ENCODE measurements at regions not wholly inside any gene's neighbourhood (a gene's known extent, or its start where the extent isn't known, plus 50 kb on each side); places are given as distances from the start of the nearest gene placed in this dataset.
"Not testable (repeated sequence)": the region's sequence is repeated elsewhere in the genome, so short reads cannot be mapped to it uniquely, and the experiment has no call there.

DNA sequence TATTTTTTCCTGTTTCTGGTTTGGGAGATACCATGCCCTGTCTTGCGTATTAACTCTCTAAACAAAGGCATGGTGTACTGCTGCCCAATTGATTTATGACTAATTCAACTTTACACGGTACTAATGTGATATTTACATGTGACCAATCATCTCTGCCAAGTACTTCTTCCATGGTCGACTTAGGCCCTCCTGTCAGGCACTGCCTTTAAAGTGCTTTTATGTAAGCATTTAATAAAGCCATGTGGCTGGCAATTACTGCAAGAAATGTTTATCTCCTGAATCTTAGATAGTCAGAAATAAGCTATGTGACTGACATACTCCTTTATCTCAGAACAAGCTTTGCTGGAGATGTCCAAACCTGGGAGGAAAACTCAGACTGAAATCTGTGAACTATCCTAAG, 323.4 kb downstream of the BTBD3 start:
- TF ChIP-seq CTCF (IDR thresholded peaks at IDR 0.05; ENCODE audit: low read depth, low read length): no peak
- in situ Hi-C loops (cut with HindIII; ENCODE audit: low sequenced_read_pairs): no loop called here
- H3K4me3 ChIP-seq (ENCODE audit: low read depth, low read length): no peak overlapping the region
- DNase-seq (ENCODE audit: low read depth, low spot score): no peak

DNA sequence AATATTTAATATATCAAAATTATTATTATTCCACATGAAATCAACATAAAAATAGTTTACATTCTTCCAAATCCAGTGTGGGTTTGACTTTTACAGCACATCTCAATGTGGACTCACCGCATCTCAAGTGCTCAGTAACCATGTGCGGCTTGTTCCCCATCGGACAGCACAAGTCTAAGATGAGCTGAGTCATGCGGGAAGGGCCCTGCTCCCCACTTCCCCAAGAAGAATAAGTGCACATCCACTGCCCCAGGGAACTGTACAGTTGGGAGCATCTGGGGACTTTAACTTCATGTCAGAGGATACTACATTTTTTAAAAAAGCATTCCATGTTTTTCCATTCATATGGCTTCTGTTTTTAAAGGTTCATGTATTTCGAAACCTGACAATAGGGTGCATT, 325.6 kb downstream of the BTBD3 start:
- H3K4me3 ChIP-seq (ENCODE audit: low read depth, low read length): no peak overlapping the region
- no peak for DNase-seq (ENCODE audit: low read depth, low spot score)
- in situ Hi-C loops (cut with HindIII; ENCODE audit: low sequenced_read_pairs): no loop called here
- no peak for TF ChIP-seq CTCF (IDR thresholded peaks at IDR 0.05; ENCODE audit: low read depth, low read length)

- H3K4me3 ChIP-seq (ENCODE audit: low read depth, low read length): no peak overlapping the region
- no peak for TF ChIP-seq CTCF (IDR thresholded peaks at IDR 0.05; ENCODE audit: low read depth, low read length)
- no peak for DNase-seq (ENCODE audit: low read depth, low spot score)
- in situ Hi-C loops (cut with HindIII; ENCODE audit: low sequenced_read_pairs): no loop called here
Observed at GRCh38 chr20:12248481-12248880, 330.8 kb downstream of the BTBD3 start.

GRCh38 chr20:12250661-12251060, 333.0 kb downstream of the BTBD3 start:
- DNase-seq (ENCODE audit: low read depth, low spot score); in situ Hi-C loops (cut with HindIII; ENCODE audit: low sequenced_read_pairs); H3K4me3 ChIP-seq (ENCODE audit: low read depth, low read length): not testable (repeated sequence)

DNA sequence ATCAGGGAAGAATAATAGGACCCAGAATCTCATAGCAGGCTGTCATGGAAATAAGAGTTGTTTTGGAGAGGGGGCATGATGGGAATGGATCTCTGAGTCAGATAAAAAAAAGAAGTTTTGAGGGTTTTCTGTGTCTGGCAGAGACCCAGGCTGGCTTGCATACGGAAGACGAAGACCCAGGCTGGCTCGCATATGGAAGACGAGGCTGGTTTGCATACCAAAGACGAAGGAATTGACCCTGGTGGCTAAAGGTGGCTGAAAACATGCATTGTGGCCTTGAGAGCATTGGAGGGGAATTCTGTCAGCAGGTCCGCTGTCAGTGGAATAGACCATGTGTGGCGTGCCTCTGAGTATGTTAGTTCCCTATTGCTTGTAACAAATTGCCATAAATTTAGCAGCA, 335.1 kb downstream of the BTBD3 start:
- in situ Hi-C loops (cut with HindIII; ENCODE audit: low sequenced_read_pairs): no loop called here
- DNase-seq (ENCODE audit: low read depth, low spot score): peak; percentile 35
- no peak for TF ChIP-seq CTCF (IDR thresholded peaks at IDR 0.05; ENCODE audit: low read depth, low read length)
- H3K4me3 ChIP-seq (ENCODE audit: low read depth, low read length): no peak overlapping the region

- in situ Hi-C loops (cut with HindIII; ENCODE audit: low sequenced_read_pairs): no loop called here
- no peak for TF ChIP-seq CTCF (IDR thresholded peaks at IDR 0.05; ENCODE audit: low read depth, low read length)
- no peak overlapping the region for H3K4me3 ChIP-seq (ENCODE audit: low read depth, low read length)
- DNase-seq (ENCODE audit: low read depth, low spot score): no peak
Observed at GRCh38 chr20:12255461-12255970, 337.8 kb downstream of the BTBD3 start.

- TF ChIP-seq CTCF (IDR thresholded peaks at IDR 0.05; ENCODE audit: low read depth, low read length): no peak
- DNase-seq (ENCODE audit: low read depth, low spot score): no peak
- no peak overlapping the region for H3K4me3 ChIP-seq (ENCODE audit: low read depth, low read length)
- in situ Hi-C loops (cut with HindIII; ENCODE audit: low sequenced_read_pairs): no loop called here
Observed at GRCh38 chr20:12256806-12257205, 339.1 kb downstream of the BTBD3 start.
